Neuronal stem cell (in vitro differentiated cells): ENCODE measurements at regions not wholly inside any gene's neighbourhood (a gene's known extent, or its start where the extent isn't known, plus 50 kb on each side); places are given as distances from the start of the nearest gene placed in this dataset.

Experiments
- DNase-seq: peaks from one replicate; pipeline ENCODE4 v3.0.0-alpha.2; 2013; ENCODE audit warnings: low spot score
- H2AFZ ChIP-seq: one replicate; pipeline ENCODE4 v1.6.1; 2013; ENCODE audit warnings: mild to moderate bottlenecking, low read length, inconsistent platforms
- H2AK5ac ChIP-seq: 2 replicates; pipeline ENCODE4 v1.6.1; 2013; ENCODE audit warnings: low read depth, mild to moderate bottlenecking, inconsistent platforms, low read length, moderate library complexity, mixed read lengths
- H2BK120ac ChIP-seq: 2 replicates; pipeline ENCODE4 v1.6.1; 2013; ENCODE audit warnings: low read depth, mild to moderate bottlenecking, inconsistent platforms, low read length, moderate library complexity, mixed read lengths
- H2BK12ac ChIP-seq: one replicate; pipeline ENCODE4 v1.6.1; 2013; ENCODE audit warnings: low read length, inconsistent platforms
- H2BK15ac ChIP-seq: 2 replicates; pipeline ENCODE4 v1.6.1; 2013; ENCODE audit warnings: mild to moderate bottlenecking, low read length, inconsistent platforms, mixed read lengths
- H2BK5ac ChIP-seq: one replicate; pipeline ENCODE4 v1.6.1; 2013; ENCODE audit warnings: inconsistent platforms, mild to moderate bottlenecking, low read length, moderate library complexity
- H3K14ac ChIP-seq: one replicate; pipeline ENCODE4 v1.6.1; 2013; ENCODE audit warnings: low read length, inconsistent platforms
- H3K18ac ChIP-seq: 2 replicates; pipeline ENCODE4 v1.6.1; 2013; ENCODE audit warnings: low read length, inconsistent platforms
- H3K23ac ChIP-seq: 2 replicates; pipeline ENCODE4 v1.6.1; 2013; ENCODE audit warnings: low read depth, mild to moderate bottlenecking, mixed read lengths, low read length, inconsistent platforms; ENCODE audit not compliant: poor library complexity
- H3K27ac ChIP-seq: replicated peaks from 3 replicates; pipeline ENCODE4 v1.5.1; 2013; ENCODE audit warnings: low read length, inconsistent platforms
- H3K27me3 ChIP-seq, 3 experiments: 2 replicates each; pipeline ENCODE4 v1.6.1; 2013; ENCODE audit warnings: low read length in 3 of 3, mild to moderate bottlenecking in 2 of 3, inconsistent platforms in 1 of 3, low read depth in 1 of 3, mixed read lengths in 1 of 3, moderate library complexity in 1 of 3; ENCODE audit not compliant: control insufficient read depth in 3 of 3, insufficient read depth in 3 of 3
- H3K36me3 ChIP-seq, 2 donors: replicated peaks in 1 of 2; 2 replicates each; pipeline ENCODE4 v1.6.1; 2013; ENCODE audit warnings: low read length in 2 of 2; ENCODE audit not compliant: control insufficient read depth in 2 of 2, insufficient read depth in 2 of 2
- H3K4ac ChIP-seq: 2 replicates; pipeline ENCODE4 v1.6.1; 2013; ENCODE audit warnings: inconsistent platforms, mild to moderate bottlenecking, low read length, moderate library complexity
- H3K4me1 ChIP-seq, 2 donors: 1 replicate in 1 of 2; 2 replicates in 1 of 2; pipeline ENCODE4 v1.6.1; 2013; ENCODE audit warnings: low read length in 2 of 2, low read depth in 1 of 2; ENCODE audit not compliant: control insufficient read depth in 2 of 2, insufficient read depth in 1 of 2
- H3K4me2 ChIP-seq: one replicate; pipeline ENCODE4 v1.6.1; 2013; ENCODE audit warnings: mild to moderate bottlenecking, low read length, inconsistent platforms; ENCODE audit not compliant: insufficient read depth, poor library complexity, severe bottlenecking
- H3K4me3 ChIP-seq, 2 donors: 2 replicates each; pipeline ENCODE4 v1.5.1; 2013; ENCODE audit warnings: low read length in 2 of 2, mild to moderate bottlenecking in 2 of 2, inconsistent platforms in 1 of 2, moderate library complexity in 1 of 2
- H3K79me1 ChIP-seq: one replicate; pipeline ENCODE4 v1.6.1; 2013; ENCODE audit warnings: low read depth, mild to moderate bottlenecking, inconsistent platforms, low read length, moderate library complexity
- H3K9ac ChIP-seq: one replicate; pipeline ENCODE4 v1.6.1; 2013; ENCODE audit warnings: mild to moderate bottlenecking, low read depth, low read length, inconsistent platforms; ENCODE audit not compliant: poor library complexity
- H3K9me3 ChIP-seq, 2 donors: replicated peaks in 1 of 2; 2 replicates each; pipeline versions ENCODE3 to v1.6.1; 2013; ENCODE audit warnings: low read length in 2 of 2, mild to moderate bottlenecking in 2 of 2, inconsistent platforms in 1 of 2, low read depth in 1 of 2, mixed read lengths in 1 of 2, moderate library complexity in 1 of 2; ENCODE audit not compliant: control insufficient read depth in 2 of 2, insufficient read depth in 1 of 2
- H4K8ac ChIP-seq: one replicate; pipeline ENCODE4 v1.6.1; 2013; ENCODE audit warnings: low read depth, mild to moderate bottlenecking, inconsistent platforms, low read length, moderate library complexity
- H4K91ac ChIP-seq: one replicate; pipeline ENCODE4 v1.6.1; 2013; ENCODE audit warnings: low read length, low read depth, mild to moderate bottlenecking, inconsistent platforms; ENCODE audit not compliant: poor library complexity
- WGBS, 2 donors: extraction: QIAGEN DNeasy Blood & Tissue Kit; methylation state at CpG; one replicate each; pipeline ENCODE4 v1.1.7; 2013; ENCODE audit warnings: missing lambda C conversion rate in 2 of 2, mixed read lengths in 1 of 2; ENCODE audit not compliant: insufficient read length in 2 of 2, insufficient replicate concordance in 1 of 2; ENCODE audit errors: extremely low coverage in 2 of 2; 5-methylcytosine and 5-hydroxymethylcytosine counted together

DNA sequence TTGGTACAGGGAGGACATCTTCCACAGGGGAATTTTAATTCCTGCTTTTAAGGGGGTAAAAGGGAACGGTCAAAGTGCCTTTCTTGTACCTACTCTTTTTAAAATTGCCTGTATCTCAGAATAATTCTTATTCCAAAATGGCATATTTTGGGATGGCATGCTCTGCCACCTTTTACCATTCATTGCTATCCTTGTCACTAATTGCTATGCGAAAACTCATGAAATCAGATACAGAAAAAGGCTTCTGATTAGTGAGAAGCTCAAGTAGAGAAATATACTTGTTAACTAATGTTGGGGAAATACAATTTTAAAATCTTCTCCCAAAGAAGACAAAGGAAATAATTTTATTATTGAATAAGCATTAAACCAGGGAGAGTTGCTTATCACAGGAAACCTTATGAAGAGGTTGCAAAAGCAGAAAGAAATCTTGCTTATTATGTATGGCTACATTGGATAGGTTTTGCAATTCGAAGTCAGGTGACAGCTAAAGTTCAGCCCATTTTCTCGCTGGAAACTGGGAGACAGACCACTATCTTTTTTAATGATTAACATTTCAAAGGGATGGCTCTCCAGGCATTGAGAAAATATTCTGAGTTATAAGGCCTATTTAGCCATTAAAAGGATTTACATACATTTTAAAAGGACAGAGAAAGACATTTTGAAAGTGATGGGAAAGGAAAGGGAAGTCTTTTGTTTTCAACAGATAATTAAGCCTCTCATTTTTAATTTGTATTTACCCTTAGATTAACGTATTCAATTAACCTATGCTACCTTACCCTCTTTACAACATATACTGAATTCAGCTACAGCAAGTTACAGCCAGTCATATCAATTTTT is 110.3 kb upstream of the PRSS16 start:
- Histone ChIP-seq H2BK15ac (no peak overlapping the region), H2AK5ac (no peak overlapping the region), H4K8ac (no peak overlapping the region), H3K27ac (no peak overlapping the region), H3K14ac (no peak overlapping the region), H3K4me1 (peaks cover 2 to 16% of the 10 kb centered on the region in 2 donors), H3K18ac (no peak overlapping the region), H3K27me3 (no peaks in the 10 kb centered on the region), H3K23ac (no peak overlapping the region), H2BK120ac (no peak overlapping the region), H4K91ac (no peak overlapping the region), H3K9ac (no peak overlapping the region), H3K4me3 (no peak overlapping the region), H2BK12ac (no peak overlapping the region), H2AFZ (no peak overlapping the region), H3K4me2 (no peak overlapping the region), H3K4ac (no peak overlapping the region), H2BK5ac (no peak overlapping the region), H3K9me3 (no peaks in the 10 kb centered on the region), H3K79me1 (no peaks in the 10 kb centered on the region), H3K36me3 (no peaks in the 10 kb centered on the region)
- DNase-seq, result no peak
- no CpG with 5 or more reads among the region's 5 CpGs for WGBS, 2 donors

DNA sequence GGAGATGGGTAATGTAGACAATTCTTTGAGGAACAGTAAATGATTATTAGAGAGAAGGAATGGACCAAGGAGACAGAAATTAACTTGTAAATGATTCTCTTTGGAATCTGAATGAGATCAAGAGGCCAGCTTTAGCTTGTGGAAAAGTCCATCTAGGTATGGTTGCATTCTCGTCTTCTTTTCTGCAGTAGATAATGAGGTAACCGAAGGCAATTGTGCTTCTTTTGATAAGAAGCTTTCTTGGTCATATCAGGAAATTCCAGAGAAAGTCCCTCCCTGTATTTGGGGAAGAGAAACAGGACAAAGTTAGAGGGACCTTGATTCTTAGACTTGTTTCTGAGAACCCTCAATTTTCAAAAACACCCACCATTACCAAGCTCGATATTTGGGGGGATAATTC is 109.1 kb upstream of the PRSS16 start:
- Histone ChIP-seq H3K23ac (no peak overlapping the region), H3K4ac (no peak overlapping the region), H2BK5ac (no peak overlapping the region), H3K36me3 (no peaks in the 10 kb centered on the region), H3K14ac (no peak overlapping the region), H3K27me3 (no peaks in the 10 kb centered on the region), H3K4me2 (no peak overlapping the region), H2BK12ac (no peak overlapping the region), H2AK5ac (no peak overlapping the region), H3K9ac (no peak overlapping the region), H3K79me1 (no peaks in the 10 kb centered on the region), H2BK15ac (no peak overlapping the region), H2AFZ (no peak overlapping the region), H3K4me3 (no peak overlapping the region), H4K8ac (no peak overlapping the region), H4K91ac (no peak overlapping the region), H2BK120ac (no peak overlapping the region), H3K9me3 (no peaks in the 10 kb centered on the region), H3K27ac (no peak overlapping the region), H3K18ac (no peak overlapping the region), H3K4me1 (peaks cover 2 to 16% of the 10 kb centered on the region in 2 donors)
- no CpG with 5 or more reads among the region's 3 CpGs for WGBS, 2 donors
- DNase-seq, result no peak

DNA sequence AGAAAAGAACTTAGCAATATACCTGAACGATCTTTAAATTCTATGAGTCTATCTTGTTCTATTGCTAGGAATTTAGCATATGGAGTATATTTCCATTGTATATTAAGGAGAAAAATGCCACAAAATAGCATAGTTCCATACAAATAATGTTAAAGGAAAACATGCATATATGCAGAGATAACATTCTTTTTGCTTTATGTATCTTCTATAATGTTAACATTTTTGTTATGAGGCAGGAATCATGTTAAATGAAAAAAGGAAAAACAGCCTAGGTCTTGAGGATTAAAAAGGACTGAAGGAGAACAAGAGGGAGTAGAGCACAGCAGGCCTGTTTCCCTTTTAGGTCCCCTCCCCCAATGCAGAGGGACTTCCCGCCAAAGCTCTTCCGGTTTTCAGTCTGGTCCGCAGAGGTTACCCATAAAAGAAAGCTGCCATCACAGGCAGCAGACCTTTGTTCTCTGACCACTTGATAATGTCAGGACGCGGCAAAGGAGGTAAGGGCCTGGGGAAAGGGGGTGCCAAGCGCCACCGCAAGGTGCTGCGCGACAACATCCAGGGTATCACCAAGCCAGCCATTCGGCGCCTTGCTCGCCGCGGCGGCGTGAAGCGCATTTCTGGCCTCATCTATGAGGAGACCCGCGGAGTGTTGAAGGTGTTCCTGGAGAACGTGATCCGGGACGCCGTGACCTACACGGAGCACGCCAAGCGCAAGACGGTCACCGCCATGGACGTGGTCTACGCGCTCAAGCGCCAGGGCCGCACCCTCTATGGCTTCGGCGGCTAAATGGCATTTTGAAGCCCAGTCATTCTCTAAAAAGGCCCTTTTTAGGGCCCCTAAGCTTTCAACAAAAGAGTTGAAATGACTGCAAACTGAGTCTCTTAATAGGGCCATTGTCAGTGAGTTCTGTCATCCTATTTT is 108.4 kb upstream of the PRSS16 start:
- Histone ChIP-seq H2BK120ac (no peak overlapping the region), H3K79me1 (no peaks in the 10 kb centered on the region), H3K18ac (peak overlapping the region; percentile 68), H3K9me3 (no peaks in the 10 kb centered on the region), H2AK5ac (no peak overlapping the region), H4K91ac (no peak overlapping the region), H3K9ac (peak overlapping the region; percentile 89), H3K4me3 (peak overlapping the region; percentile 61 to 81), H2BK5ac (no peak overlapping the region), H3K4me1 (peaks cover 2 to 14% of the 10 kb centered on the region in 2 donors), H3K4me2 (peak overlapping the region; percentile 62), H2AFZ (peak overlapping the region; percentile 66), H3K23ac (peak overlapping the region; percentile 95), H3K27me3 (no peaks in the 10 kb centered on the region), H4K8ac (no peak overlapping the region), H3K36me3 (no peaks in the 10 kb centered on the region), H3K14ac (peak overlapping the region; percentile 60), H2BK12ac (no peak overlapping the region), H3K27ac (peak overlapping the region; percentile 69), H2BK15ac (no peak overlapping the region), H3K4ac (no peak overlapping the region)
- DNase-seq, result peak; percentile 72
- no CpG with 5 or more reads among the region's 36 CpGs for WGBS, 2 donors
